H9 (cell line): ENCODE measurements at regions not wholly inside any gene's neighbourhood (a gene's known extent, or its start where the extent isn't known, plus 50 kb on each side); places are given as distances from the start of the nearest gene placed in this dataset.

Source experiments
- DNase-seq: peaks from one replicate; pipeline ENCODE4 v3.0.0-alpha.2; 2017
- H2AFZ ChIP-seq: one replicate; pipeline ENCODE4 v1.6.1; 2013; ENCODE audit warnings: mild to moderate bottlenecking, low read length, control low read depth, moderate library complexity
- H2AK5ac ChIP-seq: 2 replicates; pipeline ENCODE4 v1.6.1; 2013; ENCODE audit warnings: low read length, control low read depth, mixed read lengths; ENCODE audit not compliant: insufficient read length
- H2BK120ac ChIP-seq: one replicate; pipeline ENCODE4 v1.6.1; 2013; ENCODE audit warnings: low read depth, mild to moderate bottlenecking, low read length, control low read depth, inconsistent platforms; ENCODE audit not compliant: poor library complexity, severe bottlenecking
- H2BK12ac ChIP-seq: 2 replicates; pipeline ENCODE4 v1.6.1; 2013; ENCODE audit warnings: low read length, control low read depth, mixed read lengths, low read depth; ENCODE audit not compliant: insufficient read length
- H2BK15ac ChIP-seq: 2 replicates; pipeline ENCODE4 v1.6.1; 2013; ENCODE audit warnings: low read depth, low read length, control low read depth
- H2BK20ac ChIP-seq: one replicate; pipeline ENCODE4 v1.6.1; 2013; ENCODE audit warnings: low read depth, mild to moderate bottlenecking, low read length, control low read depth, inconsistent platforms; ENCODE audit not compliant: poor library complexity, severe bottlenecking
- H2BK5ac ChIP-seq: 2 replicates; pipeline ENCODE4 v1.6.1; 2013; ENCODE audit warnings: low read length, control low read depth, mixed read lengths; ENCODE audit not compliant: insufficient read length
- H3K14ac ChIP-seq: 2 replicates; pipeline ENCODE4 v1.6.1; 2013; ENCODE audit warnings: low read length, control low read depth; ENCODE audit not compliant: insufficient read depth
- H3K18ac ChIP-seq: 2 replicates; pipeline ENCODE4 v1.6.1; 2013; ENCODE audit warnings: low read depth, mild to moderate bottlenecking, mixed read lengths, low read length, control low read depth; ENCODE audit not compliant: insufficient read length
- H3K23ac ChIP-seq: 2 replicates; pipeline ENCODE4 v1.6.1; 2013; ENCODE audit warnings: low read length, control low read depth, mixed read lengths, low read depth; ENCODE audit not compliant: insufficient read length
- H3K23me2 ChIP-seq: 2 replicates; pipeline ENCODE4 v1.6.1; 2013; ENCODE audit warnings: low read depth, mild to moderate bottlenecking, mixed read lengths, low read length, control low read depth; ENCODE audit not compliant: insufficient read length, poor library complexity, severe bottlenecking
- H3K27ac ChIP-seq: 2 replicates; pipeline ENCODE4 v1.5.1; 2013; ENCODE audit warnings: low read length, control low read depth, mixed read lengths, low read depth; ENCODE audit not compliant: insufficient read length
- H3K27me3 ChIP-seq: 2 replicates; pipeline ENCODE4 v1.6.1; 2013; ENCODE audit warnings: low read length, control low read depth, inconsistent platforms; ENCODE audit not compliant: insufficient read depth
- H3K4ac ChIP-seq: 2 replicates; pipeline ENCODE4 v1.6.1; 2013; ENCODE audit warnings: low read depth, mild to moderate bottlenecking, control low read depth, inconsistent platforms, low read length, moderate library complexity
- H3K4me1 ChIP-seq: 2 replicates; pipeline ENCODE4 v1.6.1; 2013; ENCODE audit warnings: low read length, control low read depth, inconsistent platforms; ENCODE audit not compliant: insufficient read depth
- H3K4me2 ChIP-seq: 2 replicates; pipeline ENCODE4 v1.6.1; 2013; ENCODE audit warnings: low read length, control low read depth, mixed read lengths; ENCODE audit not compliant: insufficient read length, insufficient read depth
- H3K56ac ChIP-seq: 2 replicates; pipeline ENCODE4 v1.6.1; 2013; ENCODE audit warnings: low read depth, mild to moderate bottlenecking, mixed read lengths, low read length, control low read depth; ENCODE audit not compliant: insufficient read length
- H3K79me1 ChIP-seq: 2 replicates; pipeline ENCODE4 v1.6.1; 2013; ENCODE audit warnings: low read depth, mild to moderate bottlenecking, moderate library complexity, low read length, control low read depth, inconsistent platforms; ENCODE audit not compliant: insufficient read depth, poor library complexity, severe bottlenecking
- H3K79me2 ChIP-seq: 2 replicates; pipeline ENCODE4 v1.6.1; 2013; ENCODE audit warnings: low read length, control low read depth, inconsistent platforms; ENCODE audit not compliant: insufficient read depth
- H3K9ac ChIP-seq: 2 replicates; pipeline ENCODE4 v1.6.1; 2013; ENCODE audit warnings: low read length, control low read depth, mixed read lengths; ENCODE audit not compliant: insufficient read length; ENCODE audit errors: extremely low read depth
- H3K9me3 ChIP-seq: one replicate; pipeline ENCODE4 v1.6.1; 2013; ENCODE audit warnings: low read depth, low read length, inconsistent platforms; ENCODE audit not compliant: control insufficient read depth
- H3T11ph ChIP-seq: one replicate; pipeline ENCODE4 v1.6.1; 2013; ENCODE audit warnings: mild to moderate bottlenecking, low read length, control low read depth, inconsistent platforms
- H4K20me1 ChIP-seq: one replicate; pipeline ENCODE4 v1.6.1; 2013; ENCODE audit not compliant: control insufficient read depth, insufficient read length, insufficient read depth
- H4K5ac ChIP-seq: 2 replicates; pipeline ENCODE4 v1.6.1; 2013; ENCODE audit warnings: low read depth, mild to moderate bottlenecking, mixed read lengths, low read length, control low read depth; ENCODE audit not compliant: insufficient read length
- H4K8ac ChIP-seq: replicated peaks from 2 replicates; pipeline ENCODE4 v1.6.1; 2013; ENCODE audit warnings: low read length, control low read depth, mixed read lengths, low read depth; ENCODE audit not compliant: insufficient read length
- H4K91ac ChIP-seq: 2 replicates; pipeline ENCODE4 v1.6.1; 2013; ENCODE audit warnings: low read depth, mild to moderate bottlenecking, moderate library complexity, mixed read lengths, low read length, control low read depth; ENCODE audit not compliant: insufficient read length
- H3K27ac Mint-ChIP-seq, 3 experiments: 2 replicates in 2 of 3; 3 replicates in 1 of 3; pipeline ENCODE4 v1.8.0; 2020 to 2021; ENCODE audit warnings: mixed read lengths in 3 of 3, mild to moderate bottlenecking in 1 of 3, moderate library complexity in 1 of 3
- H3K27me3 Mint-ChIP-seq: 2 replicates; pipeline ENCODE4 v1.8.0; 2021; ENCODE audit warnings: low read depth, mild to moderate bottlenecking, moderate library complexity, mixed read lengths
- H3K36me3 Mint-ChIP-seq, 3 experiments: 2 replicates in 2 of 3; 3 replicates in 1 of 3; pipeline ENCODE4 v1.8.0; 2020 to 2021; ENCODE audit warnings: low read depth in 3 of 3, mixed read lengths in 3 of 3; ENCODE audit not compliant: insufficient read depth in 1 of 3
- H3K4me1 Mint-ChIP-seq, 2 experiments: 2 replicates each; pipeline ENCODE4 v1.8.0; 2020; ENCODE audit warnings: mixed read lengths in 2 of 2
- H3K4me3 Mint-ChIP-seq, 2 experiments: 2 replicates in 1 of 2; 3 replicates in 1 of 2; pipeline ENCODE4 v1.8.0; 2020 to 2021; ENCODE audit warnings: mild to moderate bottlenecking in 2 of 2, mixed read lengths in 2 of 2, moderate library complexity in 1 of 2
- H3K9me3 Mint-ChIP-seq, 2 experiments: 2 replicates in 1 of 2; 3 replicates in 1 of 2; pipeline ENCODE4 v1.8.0; 2020; ENCODE audit warnings: mild to moderate bottlenecking in 2 of 2, mixed read lengths in 2 of 2, moderate library complexity in 1 of 2
- WGBS: extraction: QIAGEN DNeasy Blood & Tissue Kit; methylation state at CpG from one replicate; pipeline ENCODE4 v1.1.7; 2013; ENCODE audit warnings: missing lambda C conversion rate, low lambda C conversion rate, mixed read lengths; ENCODE audit not compliant: insufficient read length; ENCODE audit errors: extremely low coverage; 5-methylcytosine and 5-hydroxymethylcytosine counted together
- TF ChIP-seq, protein P1 (sequence below): fragments of 200-600 bp; sonication (generic); conservative IDR thresholded peaks from 3 replicates; pipeline ENCODE4 v1.8.0; 2021; ENCODE audit warnings: antibody characterized with exemption, mild to moderate bottlenecking

GRCh38 chr1:187053876-187054275 lies 225.1 kb downstream of the PLA2G4A start:
- peak; percentile 36 for DNase-seq
- no peak overlapping the region for H3K27ac Mint-ChIP-seq

More at GRCh38 chr1:187053876-187054275, 225.1 kb downstream of the PLA2G4A start:
- Histone ChIP-seq H2BK5ac (no peak overlapping the region), H4K8ac (no peak overlapping the region), H2BK12ac (no peak overlapping the region), H3K79me2 (no peaks in the 10 kb centered on the region), H3K4me1 (no peaks in the 10 kb centered on the region), H3T11ph (no peak overlapping the region), H3K56ac (no peak overlapping the region), H2BK120ac (no peak overlapping the region), H2AK5ac (no peak overlapping the region), H2BK20ac (no peak overlapping the region), H3K9me3 (no peaks in the 10 kb centered on the region), H3K23ac (no peak overlapping the region), H3K4me2 (no peak overlapping the region), H3K27ac (no peak overlapping the region), H3K4ac (no peak overlapping the region), H3K18ac (no peak overlapping the region), H3K79me1 (no peaks in the 10 kb centered on the region), H4K91ac (no peak overlapping the region), H3K14ac (no peak overlapping the region), H3K9ac (no peak overlapping the region), H2BK15ac (no peak overlapping the region), H3K23me2 (no peaks in the 10 kb centered on the region), H4K20me1 (no peaks in the 10 kb centered on the region), H4K5ac (no peak overlapping the region), H3K27me3 (no peaks in the 10 kb centered on the region), H2AFZ (no peak overlapping the region)
- no CpG with 5 or more reads among the region's 4 CpGs for WGBS
- TF ChIP-seq, protein P1, sequence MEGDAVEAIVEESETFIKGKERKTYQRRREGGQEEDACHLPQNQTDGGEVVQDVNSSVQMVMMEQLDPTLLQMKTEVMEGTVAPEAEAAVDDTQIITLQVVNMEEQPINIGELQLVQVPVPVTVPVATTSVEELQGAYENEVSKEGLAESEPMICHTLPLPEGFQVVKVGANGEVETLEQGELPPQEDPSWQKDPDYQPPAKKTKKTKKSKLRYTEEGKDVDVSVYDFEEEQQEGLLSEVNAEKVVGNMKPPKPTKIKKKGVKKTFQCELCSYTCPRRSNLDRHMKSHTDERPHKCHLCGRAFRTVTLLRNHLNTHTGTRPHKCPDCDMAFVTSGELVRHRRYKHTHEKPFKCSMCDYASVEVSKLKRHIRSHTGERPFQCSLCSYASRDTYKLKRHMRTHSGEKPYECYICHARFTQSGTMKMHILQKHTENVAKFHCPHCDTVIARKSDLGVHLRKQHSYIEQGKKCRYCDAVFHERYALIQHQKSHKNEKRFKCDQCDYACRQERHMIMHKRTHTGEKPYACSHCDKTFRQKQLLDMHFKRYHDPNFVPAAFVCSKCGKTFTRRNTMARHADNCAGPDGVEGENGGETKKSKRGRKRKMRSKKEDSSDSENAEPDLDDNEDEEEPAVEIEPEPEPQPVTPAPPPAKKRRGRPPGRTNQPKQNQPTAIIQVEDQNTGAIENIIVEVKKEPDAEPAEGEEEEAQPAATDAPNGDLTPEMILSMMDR = no peak
- H3K36me3 Mint-ChIP-seq = no peaks in the 10 kb centered on the region
- no peaks in the 10 kb centered on the region for H3K27me3 Mint-ChIP-seq
- H3K4me1 Mint-ChIP-seq = peaks cover 5 to 13% of the 10 kb centered on the region in 2 experiments
- no peaks in the 10 kb centered on the region for H3K9me3 Mint-ChIP-seq
- H3K4me3 Mint-ChIP-seq = no peak overlapping the region; a peak in 1 of 5 replicates
